IMR-90 (cell line): ENCODE measurements at regions not wholly inside any gene's neighbourhood (a gene's known extent, or its start where the extent isn't known, plus 50 kb on each side); places are given as distances from the start of the nearest gene placed in this dataset.

Experiments used
- ATAC-seq: fragments of 200-7000 bp; cut with Tn5 transposase; 2 replicates; pipeline ENCODE4 v1.9.1; 2020; ENCODE audit warnings: low read depth, mild to moderate bottlenecking, moderate library complexity
- BruUV-seq: library from RNA; stranded (reverse); fragments of 400-500 nt; replicated peaks from 2 replicates; lab custom pipeline; 2021; lab: Mats Ljungman, UMichigan
- CTCF ChIA-PET: fragments of 300-600 bp; formaldehyde crosslinking; extraction: SDS; loops from one replicate; lab custom pipeline; 2021; ENCODE audit warnings: antibody characterized with exemption; lab: Yijun Ruan, JAX
- POLR2A ChIA-PET: fragments of 300-600 bp; sonication (Branson Sonifier 250); formaldehyde crosslinking; loops from one replicate; lab custom pipeline; 2022; ENCODE audit warnings: antibody characterized with exemption; ENCODE audit not compliant: unreplicated experiment; lab: Charles Lee
- DNase-seq: peaks from one replicate; pipeline ENCODE4 v3.0.0; 2013
- H2AFZ ChIP-seq: replicated peaks from 2 replicates; pipeline ENCODE3; 2013; ENCODE audit warnings: low read length, mild to moderate bottlenecking; ENCODE audit not compliant: poor library complexity
- H2AK5ac ChIP-seq: 2 replicates; pipeline ENCODE4 v1.6.1; 2013; ENCODE audit warnings: low read depth, low read length, inconsistent platforms
- H2AK9ac ChIP-seq: replicated peaks from 2 replicates; pipeline ENCODE3; 2013; ENCODE audit warnings: mild to moderate bottlenecking, low read depth, low read length, moderate library complexity; ENCODE audit not compliant: poor library complexity
- H2BK120ac ChIP-seq: 2 replicates; pipeline ENCODE4 v1.6.1; 2013; ENCODE audit warnings: low read depth, low read length, inconsistent platforms
- H2BK15ac ChIP-seq: 3 replicates; pipeline ENCODE4 v1.6.1; 2013; ENCODE audit warnings: low read depth, low read length, inconsistent platforms
- H2BK20ac ChIP-seq: 2 replicates; pipeline ENCODE4 v1.6.1; 2013; ENCODE audit warnings: low read depth, mild to moderate bottlenecking, inconsistent platforms, low read length, moderate library complexity
- H2BK5ac ChIP-seq: 2 replicates; pipeline ENCODE4 v1.6.1; 2013; ENCODE audit warnings: mild to moderate bottlenecking, low read depth, low read length, inconsistent platforms; ENCODE audit not compliant: poor library complexity, severe bottlenecking
- H3K14ac ChIP-seq: replicated peaks from 2 replicates; pipeline ENCODE4 v1.6.1; 2013; ENCODE audit warnings: low read depth, low read length, inconsistent platforms
- H3K18ac ChIP-seq: 2 replicates; pipeline ENCODE4 v1.6.1; 2013; ENCODE audit warnings: low read depth, low read length, control low read depth
- H3K23ac ChIP-seq: 2 replicates; pipeline ENCODE4 v1.6.1; 2013; ENCODE audit warnings: low read depth, low read length, inconsistent platforms
- H3K27ac ChIP-seq: 2 replicates; pipeline ENCODE4 v1.5.1; 2013; ENCODE audit warnings: mild to moderate bottlenecking, control low read depth, low read length; ENCODE audit not compliant: insufficient read depth
- H3K27me3 ChIP-seq: 2 replicates; pipeline ENCODE4 v1.6.1; 2013; ENCODE audit warnings: low read length; ENCODE audit not compliant: control insufficient read depth, insufficient read depth
- H3K36me3 ChIP-seq: 2 replicates; pipeline ENCODE4 v1.6.1; 2013; ENCODE audit warnings: low read length, mixed read lengths; ENCODE audit not compliant: control insufficient read depth, insufficient read depth
- H3K4ac ChIP-seq: 2 replicates; pipeline ENCODE4 v1.6.1; 2013; ENCODE audit warnings: low read depth, low read length, inconsistent platforms
- H3K4me1 ChIP-seq: 2 replicates; pipeline ENCODE4 v1.6.1; 2013; ENCODE audit warnings: low read length, mixed read lengths; ENCODE audit not compliant: control insufficient read depth, insufficient read depth
- H3K4me2 ChIP-seq: 2 replicates; pipeline ENCODE4 v1.6.1; 2013; ENCODE audit warnings: low read depth, mild to moderate bottlenecking, control low read depth, low read length, moderate library complexity
- H3K4me3 ChIP-seq: 2 replicates; pipeline ENCODE4 v1.5.1; 2013; ENCODE audit warnings: low read depth, mild to moderate bottlenecking, control low read depth, low read length, moderate library complexity; ENCODE audit not compliant: insufficient read depth
- H3K56ac ChIP-seq: 2 replicates; pipeline ENCODE4 v1.6.1; 2013; ENCODE audit warnings: low read length, inconsistent platforms; ENCODE audit not compliant: insufficient read depth; ENCODE audit errors: extremely low read depth
- H3K79me1 ChIP-seq, 2 experiments: 2 replicates each; pipeline ENCODE4 v1.6.1; 2013; ENCODE audit warnings: low read length in 2 of 2, inconsistent platforms in 1 of 2, low read depth in 1 of 2
- H3K9ac ChIP-seq: 2 replicates; pipeline ENCODE4 v1.6.1; 2013; ENCODE audit warnings: low read depth, low read length, control low read depth
- H3K9me1 ChIP-seq: 2 replicates; pipeline ENCODE4 v1.6.1; 2013; ENCODE audit warnings: low read length, inconsistent platforms; ENCODE audit not compliant: insufficient read depth
- H3K9me3 ChIP-seq: 2 replicates; pipeline ENCODE4 v1.6.1; 2013; ENCODE audit warnings: low read length; ENCODE audit not compliant: control insufficient read depth, insufficient read depth
- H4K20me1 ChIP-seq: 2 replicates; pipeline ENCODE4 v1.6.1; 2013; ENCODE audit warnings: low read length, inconsistent platforms; ENCODE audit not compliant: insufficient read depth
- H4K5ac ChIP-seq: 2 replicates; pipeline ENCODE4 v1.6.1; 2013; ENCODE audit warnings: mild to moderate bottlenecking, low read depth, low read length, control low read depth
- H4K8ac ChIP-seq, 2 experiments: 2 replicates each; pipeline ENCODE4 v1.6.1; 2013; ENCODE audit warnings: low read depth in 2 of 2, low read length in 2 of 2, control low read depth in 1 of 2, inconsistent platforms in 1 of 2
- H4K91ac ChIP-seq: 2 replicates; pipeline ENCODE4 v1.6.1; 2013; ENCODE audit warnings: low read depth, low read length, inconsistent platforms; ENCODE audit not compliant: insufficient read depth
- BHLHE40 ChIP-seq: fragments of 150-350 bp; IDR thresholded peaks from 2 replicates; pipeline ENCODE4 v1.6.1; 2016; ENCODE audit warnings: mild to moderate bottlenecking, low read depth, low read length
- CEBPB ChIP-seq: IDR thresholded peaks from 2 replicates; pipeline ENCODE4 v1.6.1; 2012; ENCODE audit warnings: low read depth, low read length, improper control_type of control experiment
- WGBS, 2 experiments: methylation state at CpG; one replicate each; pipeline versions ENCODE4 v1.1.5 to v1.1.7; 2013; ENCODE audit warnings: missing lambda C conversion rate in 2 of 2; ENCODE audit not compliant: insufficient read length in 1 of 2; ENCODE audit errors: extremely low coverage in 2 of 2; 5-methylcytosine and 5-hydroxymethylcytosine counted together
- dilution Hi-C: fragments of 300-500 bp; cut with HindIII; formaldehyde crosslinking; loops from one replicate; pipeline ENCODE4 v1.14.3; 2018; ENCODE audit warnings: low sequenced_read_pairs; ENCODE audit not compliant: unreplicated experiment
- in situ Hi-C: fragments of 300-500 bp; cut with MboI; formaldehyde crosslinking; loops from 3 replicates; pipeline ENCODE4 v1.14.3; 2019; ENCODE audit warnings: low sequenced_read_pairs, inconsistent platforms, mixed read lengths
- intact Hi-C: fragments of 100-400 bp; cut with micrococcal nuclease; formaldehyde crosslinking; loops from 2 replicates; pipeline ENCODE4 v1.10.0; 2022

DNA sequence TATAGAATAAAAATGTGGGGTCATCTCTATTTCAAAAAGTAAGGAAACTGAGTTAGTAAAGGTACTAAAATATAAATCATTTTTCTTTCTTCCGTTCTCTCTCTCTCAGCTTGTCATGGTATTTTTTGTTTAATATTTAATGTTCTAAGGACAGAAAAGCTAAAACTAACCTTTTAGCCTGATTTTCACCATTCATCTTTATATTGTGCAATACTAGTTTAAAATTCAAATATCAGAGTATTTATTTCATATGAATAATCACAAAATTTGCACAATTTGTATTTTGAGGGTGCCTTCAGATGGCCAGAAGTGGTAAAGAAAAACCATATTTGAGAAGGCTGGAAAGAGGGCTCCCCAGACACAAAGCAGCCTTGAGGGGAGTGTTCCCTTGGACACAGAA, 197.6 kb upstream of the AR start:
- dilution Hi-C loops (no loop called here), in situ Hi-C loops (no loop called here), intact Hi-C loops (no loop called here)
- H4K5ac ChIP-seq, result no peak overlapping the region
- ChIA-PET CTCF (no interaction called here), POLR2A (no interaction called here)
- TF ChIP-seq BHLHE40, result no peak
- peak; percentile 54 for TF ChIP-seq CEBPB
- no peaks in the 10 kb centered on the region for H3K9me3 ChIP-seq
- no peak overlapping the region for H2BK120ac ChIP-seq
- ATAC-seq, result no peak
- no peaks in the 10 kb centered on the region for H3K9me1 ChIP-seq
- no peak overlapping the region for H3K4ac ChIP-seq
- DNase-seq, result no peak
- H3K79me1 ChIP-seq, result no peaks in the 10 kb centered on the region
- H3K27ac ChIP-seq, result no peak overlapping the region
- no CpG with 5 or more reads among the region's 1 CpG for WGBS, 2 experiments
- H2AK9ac ChIP-seq, result no peak overlapping the region
- H3K18ac ChIP-seq, result no peak overlapping the region
- H4K20me1 ChIP-seq, result no peaks in the 10 kb centered on the region
- no peaks in the 10 kb centered on the region for H3K36me3 ChIP-seq
- H2BK5ac ChIP-seq, result no peak overlapping the region
- no peak overlapping the region for H3K4me2 ChIP-seq
- H2BK15ac ChIP-seq, result no peak overlapping the region
- H4K91ac ChIP-seq, result no peak overlapping the region
- no peak overlapping the region for H3K9ac ChIP-seq
- no peak overlapping the region for H3K56ac ChIP-seq
- BruUV-seq, result no TSS peak
- no peak overlapping the region for H2AFZ ChIP-seq
- no peak overlapping the region for H2AK5ac ChIP-seq
- H3K4me1 ChIP-seq, result no peaks in the 10 kb centered on the region
- H4K8ac ChIP-seq, result no peak overlapping the region
- no peak overlapping the region for H2BK20ac ChIP-seq
- no peak overlapping the region for H3K23ac ChIP-seq
- H3K4me3 ChIP-seq, result no peak overlapping the region
- no peak overlapping the region for H3K14ac ChIP-seq
- H3K27me3 ChIP-seq, result no peaks in the 10 kb centered on the region
